HCT116 (cell line): ENCODE measurements at regions not wholly inside any gene's neighbourhood (a gene's known extent, or its start where the extent isn't known, plus 50 kb on each side); places are given as distances from the start of the nearest gene placed in this dataset.

Experiments used
- ATAC-seq: fragments of 200-7000 bp; cut with Tn5 transposase; 2 replicates; pipeline ENCODE4 v1.9.1; 2020; ENCODE audit warnings: mild to moderate bottlenecking, moderate library complexity
- BruUV-seq: library from RNA; stranded (reverse); fragments of 400-500 nt; replicated peaks from 2 replicates; lab custom pipeline; 2021; lab: Mats Ljungman, UMichigan
- CTCF ChIA-PET: fragments of 300-600 bp; sonication (Branson Sonifier 250); formaldehyde crosslinking; loops from one replicate; lab custom pipeline; 2021; ENCODE audit warnings: antibody characterized with exemption; lab: Charles Lee
- POLR2A ChIA-PET: fragments of 300-600, 350-600 bp; sonication (Branson Sonifier 250); formaldehyde crosslinking; loops from one replicate; lab custom pipeline; 2021; ENCODE audit warnings: antibody characterized with exemption; lab: Charles Lee
- RAD21 ChIA-PET, 2 experiments: fragments of 300-600 bp; sonication (Branson Sonifier 250); formaldehyde crosslinking; loops; one replicate each; lab custom pipeline; 2023; ENCODE audit warnings: low total read pairs in 2 of 2; ENCODE audit not compliant: uncharacterized antibody in 2 of 2, unreplicated experiment in 2 of 2, low non-redundant PET in 1 of 2; lab: Charles Lee
- DNase-seq: peaks from one replicate; pipeline ENCODE4 v3.0.0-alpha.2; 2010; ENCODE audit warnings: low read depth, low spot score
- H2AFZ ChIP-seq: fragments of 200-600 bp; shearing (Covaris generic), sonication (generic); 2 replicates; pipeline ENCODE4 v1.6.1; 2017; ENCODE audit warnings: low read depth, mixed run types, mixed read lengths, antibody characterized with exemption, low read length; ENCODE audit not compliant: poor library complexity, severe bottlenecking
- H3K27ac ChIP-seq: 2 replicates; pipeline ENCODE4 v1.5.1; 2012; ENCODE audit warnings: low read depth, low read length
- H3K27me3 ChIP-seq: fragments of 200-600 bp; sonication (generic); 2 replicates; pipeline ENCODE4 v1.6.1; 2016; ENCODE audit warnings: mixed run types, low read length, mixed read lengths; ENCODE audit not compliant: insufficient read depth
- H3K36me3 ChIP-seq, 2 experiments: fragments of 200-500 bp in 1 of 2; fragments of 200-600 bp in 1 of 2; sonication (Bioruptor generic) in 1 of 2; sonication (generic) in 1 of 2; 2 replicates each; pipeline versions ENCODE4 v1.5.1 to v1.6.1; 2014 to 2016; ENCODE audit warnings: low read length in 2 of 2, inconsistent platforms in 1 of 2, mixed read lengths in 1 of 2, mixed run types in 1 of 2; ENCODE audit not compliant: insufficient read depth in 2 of 2, control insufficient read depth in 1 of 2
- H3K4me1 ChIP-seq, 2 experiments: fragments of 200-600 bp in 1 of 2; sonication (generic) in 1 of 2; 2 replicates each; pipeline versions ENCODE4 v1.5.1 to v1.6.1; 2012 to 2017; ENCODE audit warnings: low read length in 2 of 2, inconsistent platforms in 1 of 2, mild to moderate bottlenecking in 1 of 2, mixed read lengths in 1 of 2, mixed run types in 1 of 2, moderate library complexity in 1 of 2; ENCODE audit not compliant: insufficient read depth in 2 of 2, control insufficient read depth in 1 of 2
- H3K4me2 ChIP-seq: fragments of 200-600 bp; sonication (generic); 2 replicates; pipeline ENCODE4 v1.6.1; 2017; ENCODE audit warnings: mixed run types, low read length, mixed read lengths
- H3K4me3 ChIP-seq, 2 experiments: fragments of 200-600 bp in 1 of 2; sonication (generic) in 1 of 2; replicated peaks in 1 of 2; 2 replicates each; pipeline ENCODE4 v1.5.1; 2011 to 2016; ENCODE audit warnings: low read length in 2 of 2, control low read depth in 1 of 2, low read depth in 1 of 2, mild to moderate bottlenecking in 1 of 2, mixed read lengths in 1 of 2, mixed run types in 1 of 2
- H3K79me2 ChIP-seq: fragments of 200-600 bp; sonication (generic); 2 replicates; pipeline ENCODE4 v1.6.1; 2017; ENCODE audit warnings: mild to moderate bottlenecking, mixed run types, low read length, moderate library complexity, mixed read lengths; ENCODE audit not compliant: insufficient read depth
- H3K9ac ChIP-seq: fragments of 200-600 bp; sonication (generic); 2 replicates; pipeline ENCODE4 v1.6.1; 2016; ENCODE audit warnings: low read length, mixed read lengths
- H3K9me2 ChIP-seq: fragments of 200-600 bp; sonication (generic), shearing (Covaris generic); 2 replicates; pipeline ENCODE4 v1.6.1; 2017; ENCODE audit warnings: mixed run types, mild to moderate bottlenecking, moderate library complexity; ENCODE audit not compliant: insufficient read depth
- H3K9me3 ChIP-seq, 2 experiments: fragments of 200-500 bp in 1 of 2; fragments of 200-600 bp in 1 of 2; sonication (Bioruptor generic) in 1 of 2; sonication (generic) in 1 of 2; 2 replicates each; pipeline ENCODE4 v1.6.1; 2014 to 2017; ENCODE audit warnings: low read length in 2 of 2, mixed read lengths in 2 of 2, inconsistent platforms in 1 of 2, low read depth in 1 of 2, mild to moderate bottlenecking in 1 of 2, mixed run types in 1 of 2, moderate library complexity in 1 of 2; ENCODE audit not compliant: control insufficient read depth in 1 of 2, insufficient read depth in 1 of 2
- H4K20me1 ChIP-seq: fragments of 200-600 bp; sonication (generic), shearing (Covaris generic); 2 replicates; pipeline ENCODE4 v1.6.1; 2017; ENCODE audit warnings: mixed run types, mild to moderate bottlenecking, moderate library complexity; ENCODE audit not compliant: insufficient read depth
- CBX3 ChIP-seq: IDR thresholded peaks from 2 replicates; pipeline ENCODE4 v1.6.1; 2012; ENCODE audit warnings: low read depth
- JUND ChIP-seq: IDR thresholded peaks from 2 replicates; pipeline ENCODE4 v1.6.1; 2012
- POLR2A ChIP-seq: IDR thresholded peaks from 2 replicates; pipeline ENCODE4 v1.7.0; 2011; ENCODE audit warnings: borderline replicate concordance; ENCODE audit not compliant: insufficient read depth, insufficient read length; ENCODE audit errors: extremely low read depth
- RAD21 ChIP-seq: IDR thresholded peaks from 2 replicates; pipeline ENCODE4 v1.6.1; 2012; ENCODE audit warnings: low read depth, mild to moderate bottlenecking
- TCF7L2 ChIP-seq: IDR thresholded peaks from 2 replicates; pipeline ENCODE4 v1.7.0; 2011; ENCODE audit warnings: borderline replicate concordance, inconsistent platforms; ENCODE audit not compliant: insufficient read depth, insufficient read length; ENCODE audit errors: extremely low read depth
- ZBTB33 ChIP-seq: IDR thresholded peaks from 2 replicates; pipeline ENCODE4 v1.6.1; 2011; ENCODE audit warnings: mild to moderate bottlenecking, low read length, moderate library complexity; ENCODE audit not compliant: insufficient replicate concordance; ENCODE audit errors: extremely low read depth
- ZFX ChIP-seq: fragments of 450-650 bp; IDR thresholded peaks from 2 replicates; pipeline ENCODE4 v1.6.1; 2017
- intact Hi-C: fragments of 100-400 bp; cut with micrococcal nuclease; formaldehyde crosslinking; loops from 2 replicates; pipeline ENCODE4 v1.10.0; 2022
- TF ChIP-seq, protein P1 (sequence below): IDR thresholded peaks from 2 replicates; pipeline ENCODE4 v1.6.1; 2012

- peaks cover 7 to 39% of the 10 kb centered on the region in 2 experiments; a peak in 2 of 4 replicates for H3K9me3 ChIP-seq
Measured at GRCh38 chr4:23390246-23390645, 499.6 kb downstream of the PPARGC1A start.

GRCh38 chr4:23388699-23389395, 501.0 kb downstream of the PPARGC1A start:
- Histone ChIP-seq H3K4me3 (no peak overlapping the region), H3K9ac (no peak overlapping the region), H3K4me2 (no peak overlapping the region), H3K4me1 (no peaks in the 10 kb centered on the region), H3K36me3 (no peaks in the 10 kb centered on the region), H3K27me3 (no peaks in the 10 kb centered on the region), H3K9me3 (peaks cover 3 to 36% of the 10 kb centered on the region in 2 experiments; a peak in 2 of 4 replicates), H4K20me1 (no peaks in the 10 kb centered on the region), H3K79me2 (no peaks in the 10 kb centered on the region), H3K27ac (no peak overlapping the region), H3K9me2 (no peaks in the 10 kb centered on the region), H2AFZ (no peak overlapping the region)
- no TSS peak for BruUV-seq
- intact Hi-C loops = no loop called here
- TF ChIP-seq JUND (no peak), RAD21 (no peak), ZFX (no peak), CBX3 (no peak), POLR2A (no peak), ZBTB33 (no peak)
- TF ChIP-seq, protein P1, sequence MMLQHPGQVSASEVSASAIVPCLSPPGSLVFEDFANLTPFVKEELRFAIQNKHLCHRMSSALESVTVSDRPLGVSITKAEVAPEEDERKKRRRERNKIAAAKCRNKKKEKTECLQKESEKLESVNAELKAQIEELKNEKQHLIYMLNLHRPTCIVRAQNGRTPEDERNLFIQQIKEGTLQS = no peak
- ATAC-seq (no peak), DNase-seq (no peak)
- ChIA-PET RAD21 (no interaction called here), CTCF (no interaction called here), POLR2A (no interaction called here)

More at GRCh38 chr4:23390246-23390645, 499.6 kb downstream of the PPARGC1A start:
- CTCF ChIA-PET = no interaction called here
- Histone ChIP-seq H3K9ac (no peak overlapping the region), H4K20me1 (no peaks in the 10 kb centered on the region), H3K27me3 (no peaks in the 10 kb centered on the region), H3K9me2 (no peaks in the 10 kb centered on the region), H3K27ac (no peak overlapping the region), H2AFZ (no peak overlapping the region), H3K4me3 (no peak overlapping the region), H3K36me3 (no peaks in the 10 kb centered on the region), H3K4me2 (no peak overlapping the region), H3K79me2 (no peaks in the 10 kb centered on the region)
- BruUV-seq = no TSS peak
- POLR2A ChIA-PET = no interaction called here
- DNase-seq (no peak), ATAC-seq (no peak)
- RAD21 ChIA-PET = no interaction called here
- intact Hi-C loops = no loop called here
- no peak for TF ChIP-seq TCF7L2
- TF ChIP-seq, all 23 proteins: peak for 0
- H3K4me1 ChIP-seq = no peaks in the 10 kb centered on the region
